Activated T-helper 2 cell treated with anti-CD3 and anti-CD28 coated beads, Interferon-gamma antibody, Interleukin-2, Interleukin-4, amounts not matched to agents 10 μg/mL and 5 μg/mL and 100 μg/mL, durations not matched to agents 14 hours and 24 hours and 36 hours (primary cell): ENCODE measurements at regions not wholly inside any gene's neighbourhood (a gene's known extent, or its start where the extent isn't known, plus 50 kb on each side); places are given as distances from the start of the nearest gene placed in this dataset.
"Not testable (repeated sequence)": the region's sequence is repeated elsewhere in the genome, so short reads cannot be mapped to it uniquely, and the experiment has no call there.

Source experiments
- DNase-seq: peaks from one replicate; pipeline ENCODE4 v3.0.0; 2021; ENCODE audit warnings: low spot score
- H3K27ac Mint-ChIP-seq: one replicate; pipeline ENCODE4 v1.8.0; 2021; ENCODE audit warnings: mixed read lengths
- H3K27me3 Mint-ChIP-seq: one replicate; pipeline ENCODE4 v1.8.0; 2021; ENCODE audit warnings: low read depth, mixed read lengths
- H3K36me3 Mint-ChIP-seq: one replicate; pipeline ENCODE4 v1.8.0; 2021; ENCODE audit warnings: low read depth, mixed read lengths
- H3K4me1 Mint-ChIP-seq: one replicate; pipeline ENCODE4 v1.8.0; 2021; ENCODE audit warnings: low read depth, mixed read lengths
- H3K4me3 Mint-ChIP-seq: one replicate; pipeline ENCODE4 v1.8.0; 2021; ENCODE audit warnings: low read depth, mild to moderate bottlenecking, moderate library complexity, mixed read lengths
- H3K9me3 Mint-ChIP-seq: one replicate; pipeline ENCODE4 v1.8.0; 2021; ENCODE audit warnings: mixed read lengths
- intact Hi-C: fragments of 100-400 bp; cut with micrococcal nuclease; formaldehyde crosslinking; loops from one replicate; pipeline ENCODE4 v1.15.1; 2023

GRCh38 chr6:23804289-23804688 lies 321.7 kb upstream of the NRSN1 start:
- H3K4me1 Mint-ChIP-seq, H3K36me3 Mint-ChIP-seq, DNase-seq, intact Hi-C loops, H3K9me3 Mint-ChIP-seq, H3K4me3 Mint-ChIP-seq, H3K27ac Mint-ChIP-seq, H3K27me3 Mint-ChIP-seq: not testable (repeated sequence)

GRCh38 chr6:23821141-23821540 lies 304.9 kb upstream of the NRSN1 start:
- intact Hi-C loops, H3K27ac Mint-ChIP-seq, H3K4me1 Mint-ChIP-seq: not testable (repeated sequence)

GRCh38 chr6:23823421-23823820 lies 302.6 kb upstream of the NRSN1 start:
- intact Hi-C loops = no loop called here
- no peak for DNase-seq
- H3K27me3 Mint-ChIP-seq = no peaks in the 10 kb centered on the region
- H3K4me3 Mint-ChIP-seq = no peak overlapping the region
- no peak overlapping the region for H3K27ac Mint-ChIP-seq
- H3K36me3 Mint-ChIP-seq = no peaks in the 10 kb centered on the region
- peaks cover 7% of the 10 kb centered on the region for H3K9me3 Mint-ChIP-seq
- H3K4me1 Mint-ChIP-seq = no peaks in the 10 kb centered on the region

More at GRCh38 chr6:23821141-23821540, 304.9 kb upstream of the NRSN1 start:
- not testable (repeated sequence) for H3K27me3 Mint-ChIP-seq, H3K4me3 Mint-ChIP-seq, DNase-seq, H3K36me3 Mint-ChIP-seq
- peaks cover 13% of the 10 kb centered on the region for H3K9me3 Mint-ChIP-seq

GRCh38 chr6:23826572-23826971 lies 299.4 kb upstream of the NRSN1 start:
- peaks cover 8% of the 10 kb centered on the region for H3K9me3 Mint-ChIP-seq
- no peak overlapping the region for H3K4me3 Mint-ChIP-seq
- no peak for DNase-seq
- H3K27ac Mint-ChIP-seq = no peak overlapping the region
- H3K4me1 Mint-ChIP-seq = no peaks in the 10 kb centered on the region
- no peaks in the 10 kb centered on the region for H3K36me3 Mint-ChIP-seq
- intact Hi-C loops = no loop called here
- H3K27me3 Mint-ChIP-seq = no peaks in the 10 kb centered on the region

GRCh38 chr6:23828861-23829260 lies 297.2 kb upstream of the NRSN1 start:
- H3K36me3 Mint-ChIP-seq = no peaks in the 10 kb centered on the region
- intact Hi-C loops = no loop called here

GRCh38 chr6:23841116-23841515 lies 284.9 kb upstream of the NRSN1 start:
- Mint-ChIP-seq H3K27me3 (no peaks in the 10 kb centered on the region), H3K9me3 (no peaks in the 10 kb centered on the region), H3K36me3 (no peaks in the 10 kb centered on the region), H3K4me3 (no peak overlapping the region), H3K4me1 (no peaks in the 10 kb centered on the region), H3K27ac (no peak overlapping the region)
- DNase-seq = no peak
- intact Hi-C loops = no loop called here

More at GRCh38 chr6:23828861-23829260, 297.2 kb upstream of the NRSN1 start:
- peaks cover 12% of the 10 kb centered on the region for H3K9me3 Mint-ChIP-seq
- no peaks in the 10 kb centered on the region for H3K4me1 Mint-ChIP-seq
- no peaks in the 10 kb centered on the region for H3K27me3 Mint-ChIP-seq
- no peak overlapping the region for H3K4me3 Mint-ChIP-seq
- no peak for DNase-seq
- no peak overlapping the region for H3K27ac Mint-ChIP-seq

- H3K4me3 Mint-ChIP-seq = no peak overlapping the region
- no peak overlapping the region for H3K27ac Mint-ChIP-seq
- no peaks in the 10 kb centered on the region for H3K4me1 Mint-ChIP-seq
- no peaks in the 10 kb centered on the region for H3K9me3 Mint-ChIP-seq
- intact Hi-C loops = no loop called here
- no peaks in the 10 kb centered on the region for H3K27me3 Mint-ChIP-seq
- DNase-seq = no peak
- no peaks in the 10 kb centered on the region for H3K36me3 Mint-ChIP-seq
Observed at GRCh38 chr6:23842760-23843159, 283.3 kb upstream of the NRSN1 start.

- H3K27me3 Mint-ChIP-seq = no peaks in the 10 kb centered on the region
- no peaks in the 10 kb centered on the region for H3K4me1 Mint-ChIP-seq
- intact Hi-C loops = no loop called here
- H3K27ac Mint-ChIP-seq = no peak overlapping the region
- DNase-seq = no peak
- no peaks in the 10 kb centered on the region for H3K9me3 Mint-ChIP-seq
- H3K4me3 Mint-ChIP-seq = no peak overlapping the region
- H3K36me3 Mint-ChIP-seq = no peaks in the 10 kb centered on the region
Observed at GRCh38 chr6:23851522-23851921, 274.5 kb upstream of the NRSN1 start.

- H3K9me3 Mint-ChIP-seq = peaks cover 11% of the 10 kb centered on the region
- H3K27ac Mint-ChIP-seq = not testable (repeated sequence)
Observed at GRCh38 chr6:23853566-23854133, 272.4 kb upstream of the NRSN1 start.

GRCh38 chr6:23854154-23854553 lies 271.9 kb upstream of the NRSN1 start:
- H3K27me3 Mint-ChIP-seq, H3K36me3 Mint-ChIP-seq, H3K4me3 Mint-ChIP-seq, intact Hi-C loops, H3K27ac Mint-ChIP-seq, DNase-seq, H3K4me1 Mint-ChIP-seq: not testable (repeated sequence)
- peaks cover 12% of the 10 kb centered on the region for H3K9me3 Mint-ChIP-seq

More at GRCh38 chr6:23853566-23854133, 272.4 kb upstream of the NRSN1 start:
- H3K36me3 Mint-ChIP-seq, intact Hi-C loops, H3K27me3 Mint-ChIP-seq, H3K4me3 Mint-ChIP-seq, DNase-seq, H3K4me1 Mint-ChIP-seq: not testable (repeated sequence)

- Mint-ChIP-seq H3K4me1 (no peaks in the 10 kb centered on the region), H3K9me3 (peaks cover 12% of the 10 kb centered on the region), H3K27ac (no peak overlapping the region), H3K4me3 (no peak overlapping the region), H3K36me3 (no peaks in the 10 kb centered on the region), H3K27me3 (no peaks in the 10 kb centered on the region)
- no peak for DNase-seq
- intact Hi-C loops = no loop called here
Observed at GRCh38 chr6:23855497-23856116, 270.4 kb upstream of the NRSN1 start.

GRCh38 chr6:23870496-23870895 lies 255.5 kb upstream of the NRSN1 start:
- Mint-ChIP-seq H3K9me3 (no peaks in the 10 kb centered on the region), H3K27ac (no peak overlapping the region), H3K27me3 (no peaks in the 10 kb centered on the region), H3K4me3 (no peak overlapping the region), H3K36me3 (no peaks in the 10 kb centered on the region), H3K4me1 (no peaks in the 10 kb centered on the region)
- no peak for DNase-seq
- intact Hi-C loops = no loop called here

- no peaks in the 10 kb centered on the region for H3K9me3 Mint-ChIP-seq
- H3K27me3 Mint-ChIP-seq = no peaks in the 10 kb centered on the region
Observed at GRCh38 chr6:23873161-23873560, 252.9 kb upstream of the NRSN1 start.

More at GRCh38 chr6:23873161-23873560, 252.9 kb upstream of the NRSN1 start:
- no peak for DNase-seq
- Mint-ChIP-seq H3K4me3 (no peak overlapping the region), H3K36me3 (no peaks in the 10 kb centered on the region), H3K27ac (no peak overlapping the region), H3K4me1 (no peaks in the 10 kb centered on the region)
- intact Hi-C loops = no loop called here
